GM10248 (cell line): ENCODE measurements at regions not wholly inside any gene's neighbourhood (a gene's known extent, or its start where the extent isn't known, plus 50 kb on each side); places are given as distances from the start of the nearest gene placed in this dataset.

Experiments used
- CTCF ChIA-PET: fragments of 300-600 bp; sonication (Branson Sonifier 250); formaldehyde crosslinking; extraction: SDS; loops from one replicate; lab custom pipeline; 2021; ENCODE audit warnings: antibody characterized with exemption; lab: Yijun Ruan, JAX
- POLR2A ChIA-PET: fragments of 350-650 bp; sonication (Branson Sonifier 250); formaldehyde crosslinking; extraction: SDS; loops from one replicate; lab custom pipeline; 2020; ENCODE audit warnings: antibody characterized with exemption; lab: Yijun Ruan, JAX
- DNase-seq: peaks from one replicate; pipeline ENCODE4 v3.0.0; 2012; ENCODE audit errors: extremely low spot score
- CTCF ChIP-seq: IDR thresholded peaks from 2 replicates; pipeline ENCODE4 v1.5.1; 2012; ENCODE audit warnings: mild to moderate bottlenecking, low read depth; ENCODE audit errors: extremely low read depth, missing control alignments, control extremely low read depth

- TF ChIP-seq CTCF, result no peak
- ChIA-PET POLR2A (no interaction called here), CTCF (interaction anchor here (1.2 kb wide), 1 partner anchor 10 kb away, joined by 4 read pairs; no protein-coding TSS in a partner anchor)
- DNase-seq, result no peak
Observed at GRCh38 chr3:76661527-76662250, 378.2 kb upstream of the ROBO2 start.

- POLR2A ChIA-PET, result no interaction called here
- CTCF ChIA-PET, result interaction anchor here (1.0 to 2.8 kb wide), 4 partner anchors 8 to 20 kb away, joined by 3 to 7 read pairs (median 4); no protein-coding TSS in a partner anchor
- no peak for DNase-seq
- no peak for TF ChIP-seq CTCF
Observed at GRCh38 chr3:76664816-76665215, 375.1 kb upstream of the ROBO2 start.

GRCh38 chr3:76668653-76669052 is 371.2 kb upstream of the ROBO2 start:
- CTCF ChIA-PET, result interaction anchor here (0.9 kb wide), 1 partner anchor 10 kb away, joined by 3 read pairs; no protein-coding TSS in a partner anchor
- no peak for DNase-seq
- POLR2A ChIA-PET, result no interaction called here
- no peak for TF ChIP-seq CTCF

- CTCF ChIA-PET, result interaction anchor here (0.9 kb wide), 1 partner anchor 10 kb away, joined by 3 read pairs; no protein-coding TSS in a partner anchor
- POLR2A ChIA-PET, result no interaction called here
- no peak for DNase-seq
- no peak for TF ChIP-seq CTCF
Observed at GRCh38 chr3:76669322-76669721, 370.6 kb upstream of the ROBO2 start.

- CTCF ChIA-PET, result interaction anchor here (1.3 to 2.0 kb wide), 2 partner anchors 9 to 16 kb away, joined by 3 to 6 read pairs; no protein-coding TSS in a partner anchor
- POLR2A ChIA-PET, result no interaction called here
- no peak for DNase-seq
- no peak for TF ChIP-seq CTCF
Observed at GRCh38 chr3:76673171-76673570, 366.7 kb upstream of the ROBO2 start.

- ChIA-PET CTCF (interaction anchor here (0.8 to 1.1 kb wide), 2 partner anchors 15 to 69 kb away, joined by 3 read pairs; no protein-coding TSS in a partner anchor), POLR2A (no interaction called here)
- DNase-seq, result no peak
Observed at GRCh38 chr3:76679541-76679940, 360.4 kb upstream of the ROBO2 start.

More at GRCh38 chr3:76679541-76679940, 360.4 kb upstream of the ROBO2 start:
- no peak for TF ChIP-seq CTCF
